DOHH2 (cell line): ENCODE measurements at regions not wholly inside any gene's neighbourhood (a gene's known extent, or its start where the extent isn't known, plus 50 kb on each side); places are given as distances from the start of the nearest gene placed in this dataset.
"Not testable (repeated sequence)": the region's sequence is repeated elsewhere in the genome, so short reads cannot be mapped to it uniquely, and the experiment has no call there.

Source experiments
- H3F3A ChIP-seq: fragments of 200-600 bp; sonication (generic), shearing (Covaris generic); 2 replicates; pipeline ENCODE4 v1.6.0; 2016; ENCODE audit warnings: antibody characterized with exemption, mild to moderate bottlenecking; ENCODE audit not compliant: control insufficient read depth, insufficient read depth
- H3K27ac ChIP-seq: fragments of 200-600 bp; sonication (generic); 2 replicates; pipeline ENCODE4 v1.5.1; 2014; ENCODE audit warnings: low read depth, mild to moderate bottlenecking, low read length, moderate library complexity
- H3K27me3 ChIP-seq: fragments of 200-600 bp; sonication (generic); 2 replicates; pipeline ENCODE4 v1.6.1; 2014; ENCODE audit warnings: mild to moderate bottlenecking, low read length, mixed read lengths; ENCODE audit not compliant: control insufficient read depth
- H3K36me3 ChIP-seq: fragments of 200-600 bp; sonication (generic); 2 replicates; pipeline ENCODE4 v1.6.1; 2014; ENCODE audit warnings: mild to moderate bottlenecking, low read length, moderate library complexity, mixed read lengths; ENCODE audit not compliant: control insufficient read depth
- H3K4me1 ChIP-seq: fragments of 200-600 bp; sonication (generic); 2 replicates; pipeline ENCODE4 v1.6.1; 2014; ENCODE audit warnings: mild to moderate bottlenecking, low read length, mixed read lengths; ENCODE audit not compliant: control insufficient read depth
- H3K4me2 ChIP-seq: fragments of 200-600 bp; sonication (generic); 2 replicates; pipeline ENCODE4 v1.6.0; 2014; ENCODE audit warnings: mild to moderate bottlenecking, low read length, moderate library complexity
- H3K4me3 ChIP-seq: fragments of 200-600 bp; sonication (generic); 2 replicates; pipeline ENCODE4 v1.5.1; 2014; ENCODE audit warnings: mild to moderate bottlenecking, low read length, mixed read lengths
- H3K79me2 ChIP-seq: fragments of 200-600 bp; sonication (generic); 2 replicates; pipeline ENCODE4 v1.6.1; 2014; ENCODE audit warnings: mild to moderate bottlenecking, low read length, mixed read lengths; ENCODE audit not compliant: control insufficient read depth
- H3K9me2 ChIP-seq: fragments of 200-600 bp; sonication (generic); replicated peaks from 2 replicates; pipeline ENCODE4 v1.6.1; 2014; ENCODE audit warnings: mild to moderate bottlenecking, low read length, mixed read lengths; ENCODE audit not compliant: control insufficient read depth
- H3K9me3 ChIP-seq: fragments of 200-600 bp; sonication (generic); 2 replicates; pipeline ENCODE4 v1.6.1; 2014; ENCODE audit warnings: antibody characterized with exemption, low read length, mixed read lengths; ENCODE audit not compliant: control insufficient read depth, insufficient read depth
- H4K20me1 ChIP-seq: fragments of 200-600 bp; sonication (generic); 2 replicates; pipeline ENCODE4 v1.6.0; 2014; ENCODE audit warnings: low read depth, mild to moderate bottlenecking, antibody characterized with exemption, low read length, moderate library complexity; ENCODE audit not compliant: control insufficient read depth, insufficient read depth
- CTCF ChIP-seq: fragments of 200-600 bp; sonication (generic); IDR thresholded peaks from one replicate; pipeline ENCODE4 v1.5.1; 2014; ENCODE audit warnings: antibody characterized with exemption, mild to moderate bottlenecking, low read depth, low read length; ENCODE audit not compliant: poor library complexity, severe bottlenecking
- EZH2phosphoT487 ChIP-seq: fragments of 200-600 bp; sonication (generic); IDR thresholded peaks from 2 replicates; pipeline ENCODE4 v1.6.1; 2017; ENCODE audit warnings: borderline replicate concordance, mild to moderate bottlenecking, antibody characterized with exemption, low read length, moderate library complexity, mixed read lengths

DNA sequence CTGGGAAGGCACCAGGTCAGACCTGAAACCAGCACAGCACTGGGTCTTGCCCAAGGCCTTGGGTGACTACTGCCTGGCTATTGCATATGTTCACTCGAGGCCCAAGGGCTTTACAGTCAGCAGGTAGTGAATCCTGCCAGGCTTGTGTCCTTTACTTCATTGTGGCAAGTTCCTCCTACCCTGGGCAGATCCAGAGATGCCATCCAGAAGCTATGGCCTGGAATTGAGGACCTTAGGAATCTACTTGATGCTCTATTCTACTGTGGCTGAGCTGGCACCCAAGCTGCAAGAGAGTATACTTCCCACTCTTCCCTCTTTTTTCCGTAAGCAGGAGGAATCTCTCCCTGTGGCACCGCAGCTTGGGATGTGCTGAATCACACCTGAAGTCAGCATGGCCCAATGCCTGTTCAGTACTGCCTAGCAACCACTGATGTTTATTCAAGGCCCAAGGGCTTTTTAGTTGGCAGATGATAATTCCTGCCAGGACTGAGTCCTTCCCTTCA is 246.7 kb upstream of the CTBP2 start:
- no peak overlapping the region for H3K4me2 ChIP-seq
- no peak for TF ChIP-seq EZH2phosphoT487
- TF ChIP-seq CTCF = no peak
- H3K27ac ChIP-seq = no peak overlapping the region
- no peaks in the 10 kb centered on the region for H3K9me3 ChIP-seq
- H3K36me3 ChIP-seq = no peaks in the 10 kb centered on the region
- no peaks in the 10 kb centered on the region for H3K9me2 ChIP-seq
- no peak overlapping the region for H3K4me3 ChIP-seq
- no peaks in the 10 kb centered on the region for H3K79me2 ChIP-seq
- H3K27me3 ChIP-seq = no peaks in the 10 kb centered on the region
- no peaks in the 10 kb centered on the region for H3K4me1 ChIP-seq
- H4K20me1 ChIP-seq = no peaks in the 10 kb centered on the region
- no peaks in the 10 kb centered on the region for H3F3A ChIP-seq

DNA sequence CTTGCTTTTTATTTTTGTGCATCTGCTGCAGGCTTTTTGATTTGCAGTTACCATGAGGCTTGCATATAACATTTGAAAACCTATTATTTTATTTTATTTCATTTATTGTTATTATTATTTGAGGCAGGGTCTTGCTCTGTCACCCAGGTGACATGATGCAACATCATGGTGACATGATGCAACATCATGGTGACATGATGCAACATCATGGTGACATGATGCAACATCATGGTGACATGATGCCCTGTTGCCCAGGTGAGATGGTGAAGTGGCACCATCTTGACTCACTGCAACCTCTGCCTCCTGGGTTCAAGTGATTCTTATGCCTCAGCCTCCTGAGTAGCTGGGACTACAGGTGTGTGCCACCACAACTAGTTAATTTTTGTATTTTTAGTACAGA is 244.5 kb upstream of the CTBP2 start:
- H3K79me2 ChIP-seq, H3K27ac ChIP-seq, H3K4me2 ChIP-seq, H3K27me3 ChIP-seq, H4K20me1 ChIP-seq, H3K36me3 ChIP-seq, H3K9me2 ChIP-seq, H3F3A ChIP-seq, H3K4me1 ChIP-seq, H3K9me3 ChIP-seq, H3K4me3 ChIP-seq: not testable (repeated sequence)

DNA sequence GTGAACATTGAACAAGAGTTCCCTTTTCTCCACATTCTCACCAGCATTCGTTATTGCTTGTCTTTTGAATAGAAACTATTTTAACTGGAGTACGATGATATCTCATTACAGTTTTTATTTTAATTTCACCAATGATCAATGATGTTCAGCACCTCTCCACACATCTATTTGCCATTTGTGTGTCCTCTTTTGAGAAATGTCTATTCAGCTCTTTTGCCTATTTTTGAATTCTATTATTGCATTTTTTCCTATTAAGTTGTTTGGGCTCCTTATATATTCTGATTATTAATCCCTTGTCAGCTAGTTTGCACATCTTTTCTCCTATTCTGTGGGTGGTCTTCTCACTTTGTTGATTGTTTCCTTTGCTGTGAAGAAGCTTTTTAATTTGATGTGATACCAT is 241.1 kb upstream of the CTBP2 start:
- Histone ChIP-seq H3F3A (no peaks in the 10 kb centered on the region), H3K27ac (no peak overlapping the region), H3K4me3 (no peak overlapping the region), H3K36me3 (no peaks in the 10 kb centered on the region), H3K4me2 (no peak overlapping the region), H3K27me3 (peaks cover 4% of the 10 kb centered on the region; the same call in 1 of the 2 replicates), H3K4me1 (no peaks in the 10 kb centered on the region), H3K9me3 (no peaks in the 10 kb centered on the region), H4K20me1 (no peaks in the 10 kb centered on the region), H3K79me2 (no peaks in the 10 kb centered on the region), H3K9me2 (no peaks in the 10 kb centered on the region)
- TF ChIP-seq EZH2phosphoT487 (no peak), CTCF (no peak)

GRCh38 chr10:125399289-125399688 is 238.9 kb upstream of the CTBP2 start:
- H3K79me2 ChIP-seq = no peaks in the 10 kb centered on the region

More at GRCh38 chr10:125399289-125399688, 238.9 kb upstream of the CTBP2 start:
- H3K4me1 ChIP-seq = no peaks in the 10 kb centered on the region
- H4K20me1 ChIP-seq = no peaks in the 10 kb centered on the region
- no peak overlapping the region for H3K4me3 ChIP-seq
- peaks cover 4% of the 10 kb centered on the region; the same call in 1 of the 2 replicates for H3K27me3 ChIP-seq
- no peaks in the 10 kb centered on the region for H3K36me3 ChIP-seq
- no peak overlapping the region for H3K4me2 ChIP-seq
- H3K9me3 ChIP-seq = no peaks in the 10 kb centered on the region
- TF ChIP-seq EZH2phosphoT487 = no peak
- no peak for TF ChIP-seq CTCF
- H3F3A ChIP-seq = no peaks in the 10 kb centered on the region
- H3K9me2 ChIP-seq = no peaks in the 10 kb centered on the region
- H3K27ac ChIP-seq = no peak overlapping the region
